HEK293T (cell line): ENCODE measurements at regions not wholly inside any gene's neighbourhood (a gene's known extent, or its start where the extent isn't known, plus 50 kb on each side); places are given as distances from the start of the nearest gene placed in this dataset.

ENCODE experiments used
- ARNT ChIP-seq: fragments of 450-650 bp; IDR thresholded peaks from 2 replicates; pipeline ENCODE4 v1.6.1; 2017; ENCODE audit warnings: mild to moderate bottlenecking
- CTBP1 ChIP-seq: fragments of 450-650 bp; IDR thresholded peaks from 2 replicates; pipeline ENCODE4 v1.6.1; 2016; ENCODE audit warnings: borderline replicate concordance
- ELF4 ChIP-seq: fragments of 450-650 bp; IDR thresholded peaks from 2 replicates; pipeline ENCODE4 v1.6.1; 2017; ENCODE audit warnings: antibody characterized with exemption
- FOXA1 ChIP-seq: fragments of 450-650 bp; IDR thresholded peaks from 2 replicates; pipeline ENCODE4 v1.6.1; 2016; ENCODE audit warnings: mild to moderate bottlenecking
- PKNOX1 ChIP-seq: fragments of 450-650 bp; IDR thresholded peaks from 2 replicates; pipeline ENCODE4 v1.6.1; 2016
- SP1 ChIP-seq: fragments of 450-650 bp; IDR thresholded peaks from 2 replicates; pipeline ENCODE4 v1.6.1; 2017
- TARDBP ChIP-seq: fragments of 450-650 bp; IDR thresholded peaks from 2 replicates; pipeline ENCODE4 v1.6.1; 2016
- ZNF384 ChIP-seq: fragments of 450-650 bp; IDR thresholded peaks from 2 replicates; pipeline ENCODE4 v1.6.1; 2016

GRCh38 chr9:82681809-82682208, 381.1 kb downstream of the RASEF start:
- no peak for TF ChIP-seq ELF4
- TF ChIP-seq PKNOX1, result no peak
- TF ChIP-seq ARNT, result no peak
- TF ChIP-seq SP1, result no peak
- TF ChIP-seq FOXA1, result no peak
- no peak for TF ChIP-seq TARDBP
- TF ChIP-seq ZNF384, result no peak
- TF ChIP-seq CTBP1, result no peak
